ENCODE measurements at regions not wholly inside any gene's neighbourhood (a gene's known extent, or its start where the extent isn't known, plus 50 kb on each side); places are given as distances from the start of the nearest gene placed in this dataset.

DNA sequence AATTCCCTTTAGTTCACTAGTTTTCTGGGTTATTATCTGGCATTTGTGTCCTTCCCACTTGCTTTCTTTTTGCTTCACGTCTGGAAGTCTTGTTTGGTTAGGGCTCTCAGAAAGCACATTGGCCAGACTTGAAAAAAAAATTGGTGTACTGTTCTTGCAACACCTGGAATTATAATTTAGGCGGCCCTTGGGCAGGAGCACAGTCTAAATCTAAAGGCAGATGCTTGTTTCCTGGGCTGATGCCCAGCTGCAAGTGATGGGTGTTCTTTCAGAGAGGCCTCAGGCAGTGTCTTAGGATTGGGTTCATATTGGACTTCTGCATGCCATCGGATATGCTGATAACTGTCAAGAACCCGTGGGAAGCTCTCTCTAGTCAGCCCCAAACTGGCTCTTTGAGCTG, 521.5 kb downstream of the PDCD6IP start:
- no peak overlapping the region for H3K4me2 ChIP-seq (ENCODE audit: control insufficient read depth, extremely low read depth, insufficient read depth, low read depth, low read length)
- TF ChIP-seq, protein P1, sequence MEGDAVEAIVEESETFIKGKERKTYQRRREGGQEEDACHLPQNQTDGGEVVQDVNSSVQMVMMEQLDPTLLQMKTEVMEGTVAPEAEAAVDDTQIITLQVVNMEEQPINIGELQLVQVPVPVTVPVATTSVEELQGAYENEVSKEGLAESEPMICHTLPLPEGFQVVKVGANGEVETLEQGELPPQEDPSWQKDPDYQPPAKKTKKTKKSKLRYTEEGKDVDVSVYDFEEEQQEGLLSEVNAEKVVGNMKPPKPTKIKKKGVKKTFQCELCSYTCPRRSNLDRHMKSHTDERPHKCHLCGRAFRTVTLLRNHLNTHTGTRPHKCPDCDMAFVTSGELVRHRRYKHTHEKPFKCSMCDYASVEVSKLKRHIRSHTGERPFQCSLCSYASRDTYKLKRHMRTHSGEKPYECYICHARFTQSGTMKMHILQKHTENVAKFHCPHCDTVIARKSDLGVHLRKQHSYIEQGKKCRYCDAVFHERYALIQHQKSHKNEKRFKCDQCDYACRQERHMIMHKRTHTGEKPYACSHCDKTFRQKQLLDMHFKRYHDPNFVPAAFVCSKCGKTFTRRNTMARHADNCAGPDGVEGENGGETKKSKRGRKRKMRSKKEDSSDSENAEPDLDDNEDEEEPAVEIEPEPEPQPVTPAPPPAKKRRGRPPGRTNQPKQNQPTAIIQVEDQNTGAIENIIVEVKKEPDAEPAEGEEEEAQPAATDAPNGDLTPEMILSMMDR (optimal IDR thresholded peaks at IDR 0.05 in 1 of 3, IDR thresholded peaks at IDR 0.05 in 1 of 3, conservative IDR thresholded peaks at IDR 0.05 in 1 of 3; ENCODE audit: extremely low read depth in 1 of 3, insufficient read depth in 2 of 3, low read length in 3 of 3), result no peak
- TF ChIP-seq EZH2 (IDR thresholded peaks at IDR 0.05; ENCODE audit: low read length), result no peak
- dilution Hi-C loops (cut with MboI; ENCODE audit: extremely low pct_ligation_motif_present, low sequenced_read_pairs), result no loop called here
- no peak overlapping the region for H3K27ac ChIP-seq (ENCODE audit: control insufficient read depth, insufficient read depth, low read length)
- H4K20me1 ChIP-seq (ENCODE audit: control insufficient read depth, extremely low read depth, insufficient read depth, low read length), result no peaks in the 10 kb centered on the region
- DNase-seq (ENCODE audit: low read depth, low spot score), result no peak
- H3K36me3 ChIP-seq (ENCODE audit: control insufficient read depth in 2 of 2, extremely low read depth in 1 of 2, insufficient read depth in 2 of 2, low read length in 2 of 2), result no peaks in the 10 kb centered on the region
- no peaks in the 10 kb centered on the region for H3K9me3 ChIP-seq (ENCODE audit: control insufficient read depth, low read depth, low read length)
- no peaks in the 10 kb centered on the region for H3K4me1 ChIP-seq (ENCODE audit: control insufficient read depth, extremely low read depth, insufficient read depth, low read length)
- no peak for FAIRE-seq
- H3K9me1 ChIP-seq (ENCODE audit: control insufficient read depth, extremely low read depth, insufficient read depth, low read length), result no peaks in the 10 kb centered on the region
- no peak overlapping the region for H3K9ac ChIP-seq (ENCODE audit: control insufficient read depth, extremely low read depth, insufficient read depth, low read length)
- H3K27me3 ChIP-seq (ENCODE audit: control insufficient read depth, extremely low read depth, insufficient read depth, low read length), result no peaks in the 10 kb centered on the region
- H3K79me2 ChIP-seq (ENCODE audit: control insufficient read depth, insufficient read depth, low read length), result no peaks in the 10 kb centered on the region
- no peak overlapping the region for H3K4me3 ChIP-seq (ENCODE audit: control insufficient read depth in 2 of 3, extremely low read depth in 1 of 3, insufficient read depth in 2 of 3, low read depth in 1 of 3, low read length in 3 of 3)
- H2AFZ ChIP-seq (ENCODE audit: control insufficient read depth, low read length), result no peak overlapping the region

DNA sequence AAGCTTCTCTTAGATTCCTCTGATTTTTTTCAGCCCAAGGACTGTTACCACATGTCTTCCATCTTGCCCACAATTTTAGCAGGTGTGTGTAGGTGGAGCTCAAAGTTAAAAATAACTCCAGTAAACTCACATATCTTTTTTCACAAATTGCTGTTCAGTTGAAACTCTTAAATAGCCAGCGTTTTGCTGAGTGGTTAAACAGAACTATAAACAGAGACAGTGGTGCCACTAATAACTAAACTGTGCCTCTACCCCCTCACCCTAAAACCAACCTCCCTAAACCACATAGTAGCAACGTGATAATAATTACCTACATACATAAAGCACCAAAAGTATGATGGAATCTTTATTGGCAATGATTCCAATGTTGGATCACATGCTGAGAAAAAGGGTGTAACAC, 525.1 kb downstream of the PDCD6IP start:
- Histone ChIP-seq H3K9ac (ENCODE audit: control insufficient read depth, extremely low read depth, insufficient read depth, low read length) (no peak overlapping the region), H3K9me3 (ENCODE audit: control insufficient read depth, low read depth, low read length) (no peaks in the 10 kb centered on the region), H3K9me1 (ENCODE audit: control insufficient read depth, extremely low read depth, insufficient read depth, low read length) (no peaks in the 10 kb centered on the region), H4K20me1 (ENCODE audit: control insufficient read depth, extremely low read depth, insufficient read depth, low read length) (no peaks in the 10 kb centered on the region), H3K27me3 (ENCODE audit: control insufficient read depth, extremely low read depth, insufficient read depth, low read length) (no peaks in the 10 kb centered on the region), H3K4me1 (ENCODE audit: control insufficient read depth, extremely low read depth, insufficient read depth, low read length) (no peaks in the 10 kb centered on the region), H3K27ac (ENCODE audit: control insufficient read depth, insufficient read depth, low read length) (no peak overlapping the region), H2AFZ (ENCODE audit: control insufficient read depth, low read length) (no peak overlapping the region), H3K4me2 (ENCODE audit: control insufficient read depth, extremely low read depth, insufficient read depth, low read depth, low read length) (no peak overlapping the region), H3K4me3 (ENCODE audit: control insufficient read depth in 2 of 3, extremely low read depth in 1 of 3, insufficient read depth in 2 of 3, low read depth in 1 of 3, low read length in 3 of 3) (no peak overlapping the region), H3K79me2 (ENCODE audit: control insufficient read depth, insufficient read depth, low read length) (no peaks in the 10 kb centered on the region), H3K36me3 (ENCODE audit: control insufficient read depth in 2 of 2, extremely low read depth in 1 of 2, insufficient read depth in 2 of 2, low read length in 2 of 2) (no peaks in the 10 kb centered on the region)
- FAIRE-seq, result no peak
- dilution Hi-C loops (cut with MboI; ENCODE audit: extremely low pct_ligation_motif_present, low sequenced_read_pairs), result no loop called here
- DNase-seq (ENCODE audit: low read depth, low spot score), result no peak
- no peak for TF ChIP-seq EZH2 (IDR thresholded peaks at IDR 0.05; ENCODE audit: low read length)
- TF ChIP-seq, protein P1 (optimal IDR thresholded peaks at IDR 0.05 in 1 of 3, IDR thresholded peaks at IDR 0.05 in 1 of 3, conservative IDR thresholded peaks at IDR 0.05 in 1 of 3; ENCODE audit: extremely low read depth in 1 of 3, insufficient read depth in 2 of 3, low read length in 3 of 3), result no peak

Data from keratinocyte (primary cell).